ENCODE measurements at regions not wholly inside any gene's neighbourhood (a gene's known extent, or its start where the extent isn't known, plus 50 kb on each side); places are given as distances from the start of the nearest gene placed in this dataset.

DNA sequence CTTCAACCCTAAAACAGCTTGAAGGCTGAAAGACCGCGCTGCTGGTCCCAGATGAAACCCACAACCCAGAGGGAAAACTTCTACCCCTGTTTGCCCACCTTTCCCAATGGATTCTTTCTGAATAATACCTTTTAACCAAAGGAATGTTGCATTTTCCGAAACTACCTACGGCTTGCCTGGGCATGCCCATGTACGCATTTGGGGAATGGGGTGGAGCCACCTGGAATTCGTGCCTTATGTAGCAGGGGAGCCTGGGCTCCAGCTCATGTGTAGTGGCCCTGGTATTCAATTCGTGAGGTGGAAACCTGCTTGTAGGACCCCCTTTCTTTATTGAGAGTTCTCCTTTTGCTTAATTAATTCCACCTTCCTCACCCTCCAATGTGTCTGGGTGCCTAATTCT is 256.6 kb upstream of the RGS18 start:
- Histone ChIP-seq H3K27me3 (no peaks in the 10 kb centered on the region), H3K4me3 (no peak overlapping the region), H3K36me3 (no peaks in the 10 kb centered on the region), H3K9me3 (no peaks in the 10 kb centered on the region), H3K27ac (no peak overlapping the region), H3K4me1 (no peaks in the 10 kb centered on the region)
- TF ChIP-seq POLR2AphosphoS5 (IDR thresholded peaks at IDR 0.05; ENCODE audit: insufficient read depth in 1 of 2, low read depth in 1 of 2), result no peak
- TF ChIP-seq, protein P1, sequence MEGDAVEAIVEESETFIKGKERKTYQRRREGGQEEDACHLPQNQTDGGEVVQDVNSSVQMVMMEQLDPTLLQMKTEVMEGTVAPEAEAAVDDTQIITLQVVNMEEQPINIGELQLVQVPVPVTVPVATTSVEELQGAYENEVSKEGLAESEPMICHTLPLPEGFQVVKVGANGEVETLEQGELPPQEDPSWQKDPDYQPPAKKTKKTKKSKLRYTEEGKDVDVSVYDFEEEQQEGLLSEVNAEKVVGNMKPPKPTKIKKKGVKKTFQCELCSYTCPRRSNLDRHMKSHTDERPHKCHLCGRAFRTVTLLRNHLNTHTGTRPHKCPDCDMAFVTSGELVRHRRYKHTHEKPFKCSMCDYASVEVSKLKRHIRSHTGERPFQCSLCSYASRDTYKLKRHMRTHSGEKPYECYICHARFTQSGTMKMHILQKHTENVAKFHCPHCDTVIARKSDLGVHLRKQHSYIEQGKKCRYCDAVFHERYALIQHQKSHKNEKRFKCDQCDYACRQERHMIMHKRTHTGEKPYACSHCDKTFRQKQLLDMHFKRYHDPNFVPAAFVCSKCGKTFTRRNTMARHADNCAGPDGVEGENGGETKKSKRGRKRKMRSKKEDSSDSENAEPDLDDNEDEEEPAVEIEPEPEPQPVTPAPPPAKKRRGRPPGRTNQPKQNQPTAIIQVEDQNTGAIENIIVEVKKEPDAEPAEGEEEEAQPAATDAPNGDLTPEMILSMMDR (IDR thresholded peaks at IDR 0.05), result no peak
- TF ChIP-seq POLR2A (IDR thresholded peaks at IDR 0.05), result no peak
- intact Hi-C loops (cut with DNase I), result no loop called here
- DNase-seq (ENCODE audit: extremely low spot score in 2 of 2), result no peak

DNA sequence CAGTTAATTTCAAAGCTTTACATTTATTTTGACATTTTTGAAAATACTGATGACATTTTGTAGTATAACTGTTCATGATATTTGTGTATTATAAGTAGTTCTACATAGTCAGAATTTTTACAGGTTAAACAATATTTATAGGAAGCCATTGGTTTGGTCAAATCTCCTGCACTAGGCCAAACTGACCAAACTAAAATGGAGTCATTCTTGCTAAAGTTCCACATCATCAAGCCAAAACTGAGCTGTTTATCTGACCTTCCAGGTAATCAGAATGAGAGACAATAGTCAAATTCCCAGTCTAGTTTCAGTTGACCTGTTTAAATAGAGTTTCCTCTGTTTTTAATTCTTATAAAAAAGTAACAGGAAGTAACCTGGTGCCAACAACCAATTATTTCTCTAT is 253.3 kb upstream of the RGS18 start:
- Histone ChIP-seq H3K27me3 (no peaks in the 10 kb centered on the region), H3K4me1 (no peaks in the 10 kb centered on the region), H3K27ac (no peak overlapping the region), H3K4me3 (no peak overlapping the region), H3K36me3 (no peaks in the 10 kb centered on the region), H3K9me3 (no peaks in the 10 kb centered on the region)
- intact Hi-C loops (cut with DNase I), result no loop called here
- no peak for DNase-seq (ENCODE audit: extremely low spot score in 2 of 2)
- no peak for TF ChIP-seq POLR2A (IDR thresholded peaks at IDR 0.05)
- TF ChIP-seq, protein P1 (IDR thresholded peaks at IDR 0.05), result no peak
- no peak for TF ChIP-seq POLR2AphosphoS5 (IDR thresholded peaks at IDR 0.05; ENCODE audit: insufficient read depth in 1 of 2, low read depth in 1 of 2)

DNA sequence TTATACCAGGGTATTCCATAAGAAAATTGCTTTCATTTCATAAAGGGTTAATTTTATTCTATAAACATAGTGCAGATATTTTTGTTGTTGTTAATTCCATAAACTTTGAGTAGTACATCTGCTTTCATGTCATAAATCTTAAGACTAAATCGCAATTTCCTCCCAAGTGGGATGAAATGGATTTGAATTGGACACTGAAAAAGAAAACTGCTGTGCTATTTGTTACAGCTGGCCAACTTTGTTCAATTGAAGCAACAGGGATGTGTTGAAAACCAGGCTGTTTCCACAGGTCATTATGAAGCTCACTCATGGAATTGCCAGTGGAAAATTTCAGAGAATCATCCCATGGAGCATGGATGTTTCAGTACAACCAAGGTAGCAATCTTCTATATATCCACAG is 252.5 kb upstream of the RGS18 start:
- no peak for DNase-seq (ENCODE audit: extremely low spot score in 2 of 2)
- no peaks in the 10 kb centered on the region for H3K27me3 ChIP-seq
- H3K9me3 ChIP-seq, result no peaks in the 10 kb centered on the region
- TF ChIP-seq, protein P1 (IDR thresholded peaks at IDR 0.05), result no peak
- TF ChIP-seq POLR2AphosphoS5 (IDR thresholded peaks at IDR 0.05; ENCODE audit: insufficient read depth in 1 of 2, low read depth in 1 of 2) (no peak), POLR2A (IDR thresholded peaks at IDR 0.05) (no peak)
- no peaks in the 10 kb centered on the region for H3K36me3 ChIP-seq
- no peak overlapping the region for H3K27ac ChIP-seq
- no peaks in the 10 kb centered on the region for H3K4me1 ChIP-seq
- intact Hi-C loops (cut with DNase I), result no loop called here
- no peak overlapping the region for H3K4me3 ChIP-seq

DNA sequence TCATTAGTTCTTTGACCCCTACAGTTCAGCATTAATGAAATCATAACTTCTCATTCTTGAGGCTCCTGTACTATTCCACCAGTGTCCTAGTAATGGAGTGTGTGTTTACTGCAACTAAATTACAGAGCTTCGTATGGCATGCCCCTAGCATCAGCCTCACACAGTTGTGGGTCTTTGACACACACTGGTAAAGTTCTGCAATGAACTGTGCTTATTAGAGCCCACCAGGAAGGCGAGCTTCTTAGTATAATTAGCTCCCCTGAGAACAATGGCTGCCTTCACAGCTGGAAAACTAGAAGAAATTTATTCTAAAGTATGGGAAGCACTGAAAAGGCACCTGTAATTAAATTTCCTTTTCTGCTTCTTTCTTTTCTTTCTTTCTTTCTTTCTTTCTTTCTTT is 251.1 kb upstream of the RGS18 start:
- Histone ChIP-seq H3K4me3 (no peak overlapping the region), H3K27ac (no peak overlapping the region), H3K4me1 (no peaks in the 10 kb centered on the region), H3K27me3 (no peaks in the 10 kb centered on the region), H3K9me3 (no peaks in the 10 kb centered on the region), H3K36me3 (no peaks in the 10 kb centered on the region)
- no peak for DNase-seq (ENCODE audit: extremely low spot score in 2 of 2)
- TF ChIP-seq POLR2AphosphoS5 (IDR thresholded peaks at IDR 0.05; ENCODE audit: insufficient read depth in 1 of 2, low read depth in 1 of 2) (no peak), POLR2A (IDR thresholded peaks at IDR 0.05) (no peak)
- TF ChIP-seq, protein P1 (IDR thresholded peaks at IDR 0.05), result no peak
- intact Hi-C loops (cut with DNase I), result no loop called here

DNA sequence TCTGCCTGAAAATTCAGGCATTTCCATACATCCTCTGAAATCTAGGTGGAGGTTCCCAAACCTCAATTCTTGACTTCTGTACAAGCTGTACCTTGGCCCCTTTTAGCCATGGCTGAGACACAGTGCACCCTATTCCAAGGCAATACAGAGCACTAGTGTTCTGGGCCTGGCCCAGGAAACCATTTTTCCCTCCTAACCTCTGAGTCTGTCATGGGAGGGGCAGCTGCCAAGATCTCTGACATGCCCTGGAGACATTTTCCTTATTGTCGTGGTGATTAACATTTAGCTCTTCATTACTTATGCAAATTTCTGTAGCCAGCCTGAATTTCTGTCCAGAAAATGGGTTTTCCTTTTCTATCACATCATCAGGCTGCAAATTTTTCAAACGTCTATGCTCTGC is 248.0 kb upstream of the RGS18 start:
- Histone ChIP-seq H3K36me3 (no peaks in the 10 kb centered on the region), H3K4me3 (no peak overlapping the region), H3K9me3 (no peaks in the 10 kb centered on the region), H3K27ac (no peak overlapping the region), H3K4me1 (no peaks in the 10 kb centered on the region), H3K27me3 (no peaks in the 10 kb centered on the region)
- TF ChIP-seq POLR2AphosphoS5 (IDR thresholded peaks at IDR 0.05; ENCODE audit: insufficient read depth in 1 of 2, low read depth in 1 of 2) (no peak), POLR2A (IDR thresholded peaks at IDR 0.05) (no peak)
- TF ChIP-seq, protein P1 (IDR thresholded peaks at IDR 0.05), result no peak
- intact Hi-C loops (cut with DNase I), result no loop called here
- no peak for DNase-seq (ENCODE audit: extremely low spot score in 2 of 2)

All from vagina (tissue), 2 donors.